GM23248 (cell line): ENCODE measurements at regions not wholly inside any gene's neighbourhood (a gene's known extent, or its start where the extent isn't known, plus 50 kb on each side); places are given as distances from the start of the nearest gene placed in this dataset.

ENCODE experiments used
- EZH2 ChIP-seq: fragments of 200-600 bp; sonication (generic); IDR thresholded peaks from 2 replicates; pipeline ENCODE4 v1.6.1; 2018; ENCODE audit warnings: antibody characterized with exemption, mild to moderate bottlenecking; ENCODE audit not compliant: insufficient read depth, poor library complexity, severe bottlenecking
- EZH2phosphoT487 ChIP-seq: fragments of 200-600 bp; sonication (generic); IDR thresholded peaks from 2 replicates; pipeline ENCODE4 v1.6.1; 2018; ENCODE audit warnings: antibody characterized with exemption, moderate library complexity, mild to moderate bottlenecking, low read depth; ENCODE audit not compliant: insufficient read depth

DNA sequence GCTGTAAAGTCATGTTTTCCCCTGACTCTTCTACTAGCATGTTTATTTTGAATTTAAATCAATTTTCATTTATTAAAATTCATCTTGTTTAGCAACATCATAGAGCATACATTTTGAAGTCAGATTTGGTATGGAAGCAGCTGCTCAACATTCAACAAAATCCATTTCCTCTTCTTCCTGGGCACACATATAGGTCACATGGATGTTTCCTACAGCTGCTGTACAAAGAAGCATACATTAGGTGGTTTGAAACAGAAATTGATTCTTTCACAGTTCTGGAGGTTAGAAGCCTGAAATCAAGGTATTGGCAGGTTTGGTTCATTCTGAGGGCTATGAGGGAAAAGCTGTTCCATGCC is 495.2 kb downstream of the RFPL4B start:
- TF ChIP-seq EZH2 (no peak), EZH2phosphoT487 (no peak)
